H9 (cell line): ENCODE measurements at regions not wholly inside any gene's neighbourhood (a gene's known extent, or its start where the extent isn't known, plus 50 kb on each side); places are given as distances from the start of the nearest gene placed in this dataset.

ENCODE experiments used
- DNase-seq: peaks from one replicate; pipeline ENCODE4 v3.0.0-alpha.2; 2017
- H2AFZ ChIP-seq: one replicate; pipeline ENCODE4 v1.6.1; 2013; ENCODE audit warnings: mild to moderate bottlenecking, low read length, control low read depth, moderate library complexity
- H2AK5ac ChIP-seq: 2 replicates; pipeline ENCODE4 v1.6.1; 2013; ENCODE audit warnings: low read length, control low read depth, mixed read lengths; ENCODE audit not compliant: insufficient read length
- H2BK120ac ChIP-seq: one replicate; pipeline ENCODE4 v1.6.1; 2013; ENCODE audit warnings: low read depth, mild to moderate bottlenecking, low read length, control low read depth, inconsistent platforms; ENCODE audit not compliant: poor library complexity, severe bottlenecking
- H2BK12ac ChIP-seq: 2 replicates; pipeline ENCODE4 v1.6.1; 2013; ENCODE audit warnings: low read length, control low read depth, mixed read lengths, low read depth; ENCODE audit not compliant: insufficient read length
- H2BK15ac ChIP-seq: 2 replicates; pipeline ENCODE4 v1.6.1; 2013; ENCODE audit warnings: low read depth, low read length, control low read depth
- H2BK20ac ChIP-seq: one replicate; pipeline ENCODE4 v1.6.1; 2013; ENCODE audit warnings: low read depth, mild to moderate bottlenecking, low read length, control low read depth, inconsistent platforms; ENCODE audit not compliant: poor library complexity, severe bottlenecking
- H2BK5ac ChIP-seq: 2 replicates; pipeline ENCODE4 v1.6.1; 2013; ENCODE audit warnings: low read length, control low read depth, mixed read lengths; ENCODE audit not compliant: insufficient read length
- H3K14ac ChIP-seq: 2 replicates; pipeline ENCODE4 v1.6.1; 2013; ENCODE audit warnings: low read length, control low read depth; ENCODE audit not compliant: insufficient read depth
- H3K18ac ChIP-seq: 2 replicates; pipeline ENCODE4 v1.6.1; 2013; ENCODE audit warnings: low read depth, mild to moderate bottlenecking, mixed read lengths, low read length, control low read depth; ENCODE audit not compliant: insufficient read length
- H3K23ac ChIP-seq: 2 replicates; pipeline ENCODE4 v1.6.1; 2013; ENCODE audit warnings: low read length, control low read depth, mixed read lengths, low read depth; ENCODE audit not compliant: insufficient read length
- H3K23me2 ChIP-seq: 2 replicates; pipeline ENCODE4 v1.6.1; 2013; ENCODE audit warnings: low read depth, mild to moderate bottlenecking, mixed read lengths, low read length, control low read depth; ENCODE audit not compliant: insufficient read length, poor library complexity, severe bottlenecking
- H3K27ac ChIP-seq: 2 replicates; pipeline ENCODE4 v1.5.1; 2013; ENCODE audit warnings: low read length, control low read depth, mixed read lengths, low read depth; ENCODE audit not compliant: insufficient read length
- H3K27me3 ChIP-seq: 2 replicates; pipeline ENCODE4 v1.6.1; 2013; ENCODE audit warnings: low read length, control low read depth, inconsistent platforms; ENCODE audit not compliant: insufficient read depth
- H3K4ac ChIP-seq: 2 replicates; pipeline ENCODE4 v1.6.1; 2013; ENCODE audit warnings: low read depth, mild to moderate bottlenecking, control low read depth, inconsistent platforms, low read length, moderate library complexity
- H3K4me1 ChIP-seq: 2 replicates; pipeline ENCODE4 v1.6.1; 2013; ENCODE audit warnings: low read length, control low read depth, inconsistent platforms; ENCODE audit not compliant: insufficient read depth
- H3K4me2 ChIP-seq: 2 replicates; pipeline ENCODE4 v1.6.1; 2013; ENCODE audit warnings: low read length, control low read depth, mixed read lengths; ENCODE audit not compliant: insufficient read length, insufficient read depth
- H3K56ac ChIP-seq: 2 replicates; pipeline ENCODE4 v1.6.1; 2013; ENCODE audit warnings: low read depth, mild to moderate bottlenecking, mixed read lengths, low read length, control low read depth; ENCODE audit not compliant: insufficient read length
- H3K79me1 ChIP-seq: 2 replicates; pipeline ENCODE4 v1.6.1; 2013; ENCODE audit warnings: low read depth, mild to moderate bottlenecking, moderate library complexity, low read length, control low read depth, inconsistent platforms; ENCODE audit not compliant: insufficient read depth, poor library complexity, severe bottlenecking
- H3K79me2 ChIP-seq: 2 replicates; pipeline ENCODE4 v1.6.1; 2013; ENCODE audit warnings: low read length, control low read depth, inconsistent platforms; ENCODE audit not compliant: insufficient read depth
- H3K9ac ChIP-seq: 2 replicates; pipeline ENCODE4 v1.6.1; 2013; ENCODE audit warnings: low read length, control low read depth, mixed read lengths; ENCODE audit not compliant: insufficient read length; ENCODE audit errors: extremely low read depth
- H3K9me3 ChIP-seq: one replicate; pipeline ENCODE4 v1.6.1; 2013; ENCODE audit warnings: low read depth, low read length, inconsistent platforms; ENCODE audit not compliant: control insufficient read depth
- H3T11ph ChIP-seq: one replicate; pipeline ENCODE4 v1.6.1; 2013; ENCODE audit warnings: mild to moderate bottlenecking, low read length, control low read depth, inconsistent platforms
- H4K20me1 ChIP-seq: one replicate; pipeline ENCODE4 v1.6.1; 2013; ENCODE audit not compliant: control insufficient read depth, insufficient read length, insufficient read depth
- H4K5ac ChIP-seq: 2 replicates; pipeline ENCODE4 v1.6.1; 2013; ENCODE audit warnings: low read depth, mild to moderate bottlenecking, mixed read lengths, low read length, control low read depth; ENCODE audit not compliant: insufficient read length
- H4K8ac ChIP-seq: replicated peaks from 2 replicates; pipeline ENCODE4 v1.6.1; 2013; ENCODE audit warnings: low read length, control low read depth, mixed read lengths, low read depth; ENCODE audit not compliant: insufficient read length
- H4K91ac ChIP-seq: 2 replicates; pipeline ENCODE4 v1.6.1; 2013; ENCODE audit warnings: low read depth, mild to moderate bottlenecking, moderate library complexity, mixed read lengths, low read length, control low read depth; ENCODE audit not compliant: insufficient read length
- H3K27ac Mint-ChIP-seq, 3 experiments: 2 replicates in 2 of 3; 3 replicates in 1 of 3; pipeline ENCODE4 v1.8.0; 2020 to 2021; ENCODE audit warnings: mixed read lengths in 3 of 3, mild to moderate bottlenecking in 1 of 3, moderate library complexity in 1 of 3
- H3K27me3 Mint-ChIP-seq: 2 replicates; pipeline ENCODE4 v1.8.0; 2021; ENCODE audit warnings: low read depth, mild to moderate bottlenecking, moderate library complexity, mixed read lengths
- H3K36me3 Mint-ChIP-seq, 3 experiments: 2 replicates in 2 of 3; 3 replicates in 1 of 3; pipeline ENCODE4 v1.8.0; 2020 to 2021; ENCODE audit warnings: low read depth in 3 of 3, mixed read lengths in 3 of 3; ENCODE audit not compliant: insufficient read depth in 1 of 3
- H3K4me1 Mint-ChIP-seq, 2 experiments: 2 replicates each; pipeline ENCODE4 v1.8.0; 2020; ENCODE audit warnings: mixed read lengths in 2 of 2
- H3K4me3 Mint-ChIP-seq, 2 experiments: 2 replicates in 1 of 2; 3 replicates in 1 of 2; pipeline ENCODE4 v1.8.0; 2020 to 2021; ENCODE audit warnings: mild to moderate bottlenecking in 2 of 2, mixed read lengths in 2 of 2, moderate library complexity in 1 of 2
- H3K9me3 Mint-ChIP-seq, 2 experiments: 2 replicates in 1 of 2; 3 replicates in 1 of 2; pipeline ENCODE4 v1.8.0; 2020; ENCODE audit warnings: mild to moderate bottlenecking in 2 of 2, mixed read lengths in 2 of 2, moderate library complexity in 1 of 2
- CTCF ChIP-seq: fragments of 200-600 bp; sonication (generic); conservative IDR thresholded peaks from 3 replicates; pipeline ENCODE4 v1.8.0; 2021; ENCODE audit warnings: antibody characterized with exemption, mild to moderate bottlenecking
- WGBS: extraction: QIAGEN DNeasy Blood & Tissue Kit; methylation state at CpG from one replicate; pipeline ENCODE4 v1.1.7; 2013; ENCODE audit warnings: missing lambda C conversion rate, low lambda C conversion rate, mixed read lengths; ENCODE audit not compliant: insufficient read length; ENCODE audit errors: extremely low coverage; 5-methylcytosine and 5-hydroxymethylcytosine counted together

DNA sequence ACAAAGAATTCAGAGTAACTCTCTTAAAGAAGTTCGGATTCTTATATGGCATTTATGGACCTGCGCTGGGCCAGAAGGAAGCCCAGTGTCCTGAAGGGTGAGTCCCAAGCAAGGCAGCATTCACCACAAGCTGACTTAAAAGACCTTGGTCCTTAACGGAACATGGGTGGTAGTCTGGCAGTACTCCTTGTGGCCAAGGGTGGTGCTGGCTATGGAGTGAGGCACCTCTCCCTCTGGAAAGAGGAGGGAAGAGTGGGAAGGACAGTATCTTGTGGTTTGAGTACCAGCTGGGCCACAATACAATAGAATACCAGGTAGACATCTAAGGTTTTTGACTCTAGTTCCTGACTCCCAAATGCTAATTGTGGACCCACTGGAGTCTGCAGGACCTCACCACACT, 425.7 kb upstream of the CYLC2 start:
- Histone ChIP-seq H3K4ac (no peak overlapping the region), H3K9me3 (no peaks in the 10 kb centered on the region), H2AK5ac (no peak overlapping the region), H3K4me1 (no peaks in the 10 kb centered on the region), H3K4me2 (no peak overlapping the region), H2AFZ (no peak overlapping the region), H3K23ac (no peak overlapping the region), H3K56ac (no peak overlapping the region), H3K18ac (no peak overlapping the region), H2BK20ac (no peak overlapping the region), H3T11ph (no peak overlapping the region), H3K27ac (no peak overlapping the region), H3K79me2 (no peaks in the 10 kb centered on the region), H4K20me1 (no peaks in the 10 kb centered on the region), H2BK15ac (no peak overlapping the region), H2BK5ac (no peak overlapping the region), H4K5ac (no peak overlapping the region), H3K79me1 (no peaks in the 10 kb centered on the region), H3K27me3 (no peaks in the 10 kb centered on the region), H3K9ac (no peak overlapping the region), H4K8ac (no peak overlapping the region), H2BK12ac (no peak overlapping the region), H2BK120ac (no peak overlapping the region), H3K23me2 (no peaks in the 10 kb centered on the region), H3K14ac (no peak overlapping the region), H4K91ac (no peak overlapping the region)
- no CpG with 5 or more reads among the region's 3 CpGs for WGBS
- TF ChIP-seq CTCF: 0 out of 3 replicates have a peak, but pooled peaks have one; percentile 21
- Mint-ChIP-seq H3K4me3 (no peak overlapping the region), H3K4me1 (no peaks in the 10 kb centered on the region), H3K9me3 (no peaks in the 10 kb centered on the region), H3K36me3 (no peaks in the 10 kb centered on the region; a peak in 1 of 7 replicates), H3K27ac (no peak overlapping the region), H3K27me3 (no peaks in the 10 kb centered on the region)
- peak; percentile 47 for DNase-seq
